ENCODE measurements at regions not wholly inside any gene's neighbourhood (a gene's known extent, or its start where the extent isn't known, plus 50 kb on each side); places are given as distances from the start of the nearest gene placed in this dataset.

- TF ChIP-seq, protein P1, sequence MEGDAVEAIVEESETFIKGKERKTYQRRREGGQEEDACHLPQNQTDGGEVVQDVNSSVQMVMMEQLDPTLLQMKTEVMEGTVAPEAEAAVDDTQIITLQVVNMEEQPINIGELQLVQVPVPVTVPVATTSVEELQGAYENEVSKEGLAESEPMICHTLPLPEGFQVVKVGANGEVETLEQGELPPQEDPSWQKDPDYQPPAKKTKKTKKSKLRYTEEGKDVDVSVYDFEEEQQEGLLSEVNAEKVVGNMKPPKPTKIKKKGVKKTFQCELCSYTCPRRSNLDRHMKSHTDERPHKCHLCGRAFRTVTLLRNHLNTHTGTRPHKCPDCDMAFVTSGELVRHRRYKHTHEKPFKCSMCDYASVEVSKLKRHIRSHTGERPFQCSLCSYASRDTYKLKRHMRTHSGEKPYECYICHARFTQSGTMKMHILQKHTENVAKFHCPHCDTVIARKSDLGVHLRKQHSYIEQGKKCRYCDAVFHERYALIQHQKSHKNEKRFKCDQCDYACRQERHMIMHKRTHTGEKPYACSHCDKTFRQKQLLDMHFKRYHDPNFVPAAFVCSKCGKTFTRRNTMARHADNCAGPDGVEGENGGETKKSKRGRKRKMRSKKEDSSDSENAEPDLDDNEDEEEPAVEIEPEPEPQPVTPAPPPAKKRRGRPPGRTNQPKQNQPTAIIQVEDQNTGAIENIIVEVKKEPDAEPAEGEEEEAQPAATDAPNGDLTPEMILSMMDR (IDR thresholded peaks at IDR 0.05; ENCODE audit: low read depth, low read length, missing control alignments) = no peak
- DNase-seq (ENCODE audit: low read depth) = no peak
- H3K4me3 ChIP-seq (ENCODE audit: low read depth, low read length) = no peak overlapping the region
- in situ Hi-C loops (cut with HindIII; ENCODE audit: low sequenced_read_pairs) = no loop called here
Observed at GRCh38 chr11:26150031-26150430, 181.9 kb upstream of the ANO3 start.

GRCh38 chr11:26158251-26158650 lies 173.7 kb upstream of the ANO3 start:
- no peak for DNase-seq (ENCODE audit: low read depth)
- TF ChIP-seq, protein P1 (IDR thresholded peaks at IDR 0.05; ENCODE audit: low read depth, low read length, missing control alignments) = no peak
- H3K4me3 ChIP-seq (ENCODE audit: low read depth, low read length) = no peak overlapping the region
- in situ Hi-C loops (cut with HindIII; ENCODE audit: low sequenced_read_pairs) = no loop called here

DNA sequence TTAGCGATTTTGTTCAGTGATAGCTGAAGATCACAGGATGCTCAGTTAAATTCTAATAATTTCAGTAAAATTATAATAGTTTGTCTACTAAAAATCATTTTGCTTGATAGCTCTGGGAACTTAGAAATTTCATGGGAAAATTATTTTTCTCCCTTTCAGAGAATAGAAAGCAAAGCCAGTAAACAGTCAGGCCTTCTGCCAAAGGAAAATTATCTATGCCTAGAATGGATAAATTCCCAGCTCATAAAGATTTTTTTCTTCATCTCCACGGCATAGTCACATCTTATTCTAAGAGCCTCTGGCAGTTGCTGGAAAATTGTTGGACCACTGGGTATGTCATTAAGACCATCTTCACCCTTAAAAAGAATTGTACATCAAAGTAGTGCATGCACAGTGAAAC lies 169.6 kb upstream of the ANO3 start:
- TF ChIP-seq, protein P1 (IDR thresholded peaks at IDR 0.05; ENCODE audit: low read depth, low read length, missing control alignments) = no peak
- H3K4me3 ChIP-seq (ENCODE audit: low read depth, low read length) = no peak overlapping the region
- in situ Hi-C loops (cut with HindIII; ENCODE audit: low sequenced_read_pairs) = no loop called here
- DNase-seq (ENCODE audit: low read depth) = no peak

GRCh38 chr11:26186389-26186788 lies 145.5 kb upstream of the ANO3 start:
- TF ChIP-seq, protein P1 (IDR thresholded peaks at IDR 0.05; ENCODE audit: low read depth, low read length, missing control alignments) = no peak
- no peak for DNase-seq (ENCODE audit: low read depth)
- in situ Hi-C loops (cut with HindIII; ENCODE audit: low sequenced_read_pairs) = no loop called here
- no peak overlapping the region for H3K4me3 ChIP-seq (ENCODE audit: low read depth, low read length)

GRCh38 chr11:26187639-26188038 lies 144.3 kb upstream of the ANO3 start:
- TF ChIP-seq, protein P1 (IDR thresholded peaks at IDR 0.05; ENCODE audit: low read depth, low read length, missing control alignments) = no peak
- peak; percentile 5 for DNase-seq (ENCODE audit: low read depth)
- in situ Hi-C loops (cut with HindIII; ENCODE audit: low sequenced_read_pairs) = no loop called here
- H3K4me3 ChIP-seq (ENCODE audit: low read depth, low read length) = no peak overlapping the region

- no peak for DNase-seq (ENCODE audit: low read depth)
- in situ Hi-C loops (cut with HindIII; ENCODE audit: low sequenced_read_pairs) = no loop called here
- TF ChIP-seq, protein P1 (IDR thresholded peaks at IDR 0.05; ENCODE audit: low read depth, low read length, missing control alignments) = no peak
- no peak overlapping the region for H3K4me3 ChIP-seq (ENCODE audit: low read depth, low read length)
Observed at GRCh38 chr11:26188554-26188953, 143.4 kb upstream of the ANO3 start.

- in situ Hi-C loops (cut with HindIII; ENCODE audit: low sequenced_read_pairs) = no loop called here
- no peak for DNase-seq (ENCODE audit: low read depth)
- H3K4me3 ChIP-seq (ENCODE audit: low read depth, low read length) = no peak overlapping the region
- TF ChIP-seq, protein P1 (IDR thresholded peaks at IDR 0.05; ENCODE audit: low read depth, low read length, missing control alignments) = no peak
Observed at GRCh38 chr11:26191193-26191592, 140.7 kb upstream of the ANO3 start.
